ENCODE measurements at regions not wholly inside any gene's neighbourhood (a gene's known extent, or its start where the extent isn't known, plus 50 kb on each side); places are given as distances from the start of the nearest gene placed in this dataset.
A peak's percentile ranks its signal among the peaks of the same experiment; 100 is the strongest.

DNA sequence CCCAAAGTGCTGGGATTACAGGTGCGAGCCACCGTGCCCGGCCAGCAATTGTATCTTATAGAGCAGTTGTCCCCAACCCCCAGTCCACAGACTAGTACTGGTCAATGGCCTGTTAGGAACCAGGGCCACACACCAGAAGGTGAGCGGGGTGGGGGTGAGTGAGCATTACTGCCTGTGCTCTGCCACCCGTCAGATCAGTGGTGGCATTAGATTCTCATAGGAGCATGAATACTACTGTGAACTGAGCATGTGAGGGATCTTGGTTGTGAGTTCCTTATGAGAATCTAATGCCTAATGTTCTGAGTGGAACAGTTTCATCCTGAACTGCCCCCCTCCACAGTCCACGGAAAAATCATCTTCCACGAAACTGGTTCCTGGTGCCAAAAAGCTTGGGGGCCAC lies 328.0 kb upstream of the BOD1L1 start:
- in situ Hi-C loops (cut with HindIII; ENCODE audit: low pct_ligation_motif_present, low pct_unique_long_range_greater_than_20kb, low sequenced_read_pairs), result no loop called here
- no peak for DNase-seq

DNA sequence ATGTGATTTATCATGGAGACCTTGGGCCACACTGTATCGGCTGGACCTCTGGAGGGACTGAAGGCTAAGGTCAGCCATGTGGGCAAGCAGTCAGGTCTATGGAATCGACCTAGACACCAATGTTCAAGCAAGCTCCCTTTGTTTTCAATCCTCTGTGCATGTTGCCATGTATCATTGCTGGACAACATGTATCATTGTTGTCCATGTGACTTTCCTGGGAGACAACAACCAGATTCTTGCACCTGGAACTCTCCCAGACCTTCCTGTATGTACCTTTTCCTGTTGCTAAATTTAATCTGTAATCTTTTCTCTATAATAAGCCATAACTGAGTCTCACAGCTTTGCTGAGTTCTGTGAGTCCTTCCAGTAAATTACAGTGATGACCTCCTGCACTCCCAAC lies 329.4 kb upstream of the BOD1L1 start:
- in situ Hi-C loops (cut with HindIII; ENCODE audit: low pct_ligation_motif_present, low pct_unique_long_range_greater_than_20kb, low sequenced_read_pairs), result no loop called here

GRCh38 chr4:13957871-13958270 lies 330.3 kb upstream of the BOD1L1 start:
- DNase-seq, result no peak
- in situ Hi-C loops (cut with HindIII; ENCODE audit: low pct_ligation_motif_present, low pct_unique_long_range_greater_than_20kb, low sequenced_read_pairs), result no loop called here

More for the DNA sequence above, 329.4 kb upstream of the BOD1L1 start:
- no peak for DNase-seq

GRCh38 chr4:13963601-13964000 lies 336.1 kb upstream of the BOD1L1 start:
- in situ Hi-C loops (cut with HindIII; ENCODE audit: low pct_ligation_motif_present, low pct_unique_long_range_greater_than_20kb, low sequenced_read_pairs), result no loop called here
- DNase-seq, result no peak

DNA sequence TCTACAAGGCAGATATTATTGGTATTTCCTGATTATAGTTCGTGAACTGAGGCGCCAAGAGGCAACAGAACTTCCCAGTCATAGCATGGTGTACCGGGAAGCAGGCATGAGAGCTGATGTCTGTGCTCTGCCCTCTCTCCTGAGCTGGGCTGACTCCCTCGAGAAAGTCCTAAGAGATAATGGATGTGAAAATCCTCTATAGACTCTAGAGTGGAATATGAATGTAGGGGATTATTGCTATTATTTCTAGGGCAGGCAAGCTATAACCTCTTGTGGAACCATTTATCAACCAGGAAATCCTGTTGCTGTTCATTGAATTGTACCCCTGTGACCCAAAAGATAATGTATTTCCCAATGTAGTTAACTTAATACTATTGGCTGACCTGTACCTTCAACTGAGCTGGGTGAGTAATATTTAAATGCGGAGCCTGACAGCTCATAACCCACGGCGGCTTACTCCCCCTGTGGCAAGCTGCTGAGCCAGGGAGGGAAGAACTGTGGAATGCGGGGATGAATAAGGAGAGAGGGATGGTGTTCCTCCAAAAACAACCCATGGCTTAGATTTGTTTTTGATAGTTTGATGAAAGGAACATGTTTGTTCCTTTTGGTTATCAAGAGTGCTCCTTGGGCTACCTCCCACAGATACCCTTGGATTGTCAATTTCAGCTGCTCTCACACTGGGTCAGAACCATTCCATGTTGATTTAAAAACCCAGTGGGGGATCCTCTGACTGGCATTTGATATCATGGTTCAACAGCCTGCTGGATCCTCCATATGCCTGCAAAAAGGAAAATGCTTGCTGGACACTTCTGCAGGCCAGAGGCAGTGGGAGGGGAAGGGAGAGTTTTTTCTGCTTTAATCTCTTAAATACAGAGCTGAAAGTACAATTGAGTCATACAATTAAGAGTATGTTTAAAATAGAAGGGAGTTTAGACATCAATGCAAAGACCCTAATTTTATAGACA lies 339.0 kb upstream of the BOD1L1 start:
- DNase-seq, result peak; percentile 65
- in situ Hi-C loops (cut with HindIII; ENCODE audit: low pct_ligation_motif_present, low pct_unique_long_range_greater_than_20kb, low sequenced_read_pairs), result no loop called here

DNA sequence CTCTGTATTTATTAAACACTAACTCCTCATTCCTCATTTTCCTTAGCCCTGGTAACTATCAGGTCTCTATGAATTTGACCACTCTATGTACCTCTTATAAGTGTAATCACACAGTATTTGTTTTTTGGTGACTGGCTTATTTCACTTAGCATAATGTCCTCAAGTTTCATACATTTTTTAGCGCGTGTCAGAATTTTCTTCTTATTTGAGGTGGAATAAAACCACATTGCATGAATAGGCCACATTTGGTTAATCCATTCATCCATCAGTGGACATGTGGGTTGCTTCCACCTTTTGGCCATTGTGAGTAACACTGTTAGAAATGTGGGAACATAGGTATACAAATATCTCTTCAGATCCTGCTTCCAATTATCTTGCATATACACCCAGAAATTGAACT lies 341.2 kb upstream of the BOD1L1 start:
- in situ Hi-C loops (cut with HindIII; ENCODE audit: low pct_ligation_motif_present, low pct_unique_long_range_greater_than_20kb, low sequenced_read_pairs), result no loop called here
- DNase-seq, result no peak

GRCh38 chr4:13970349-13970748 lies 342.8 kb upstream of the BOD1L1 start:
- DNase-seq, result no peak
- in situ Hi-C loops (cut with HindIII; ENCODE audit: low pct_ligation_motif_present, low pct_unique_long_range_greater_than_20kb, low sequenced_read_pairs), result no loop called here

DNA sequence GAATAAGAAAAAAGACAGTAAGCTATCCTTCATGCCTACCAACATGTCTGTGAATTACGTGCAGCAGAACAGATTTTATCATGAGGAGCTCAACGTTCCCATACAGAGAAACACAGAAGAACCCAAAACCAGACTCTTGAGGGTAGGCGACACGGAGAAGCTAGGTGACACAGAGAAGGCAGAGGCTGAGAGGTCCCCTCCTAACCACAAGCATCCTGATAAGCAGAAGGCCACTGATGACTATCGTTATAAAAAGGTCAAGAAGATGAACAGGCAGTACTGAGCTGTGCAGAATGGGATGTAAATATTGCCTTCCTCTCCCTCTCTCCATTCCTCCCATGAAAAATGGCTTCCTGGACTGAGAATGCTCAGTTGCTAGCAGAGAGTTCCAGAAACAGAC lies 350.2 kb upstream of the BOD1L1 start:
- in situ Hi-C loops (cut with HindIII; ENCODE audit: low pct_ligation_motif_present, low pct_unique_long_range_greater_than_20kb, low sequenced_read_pairs), result no loop called here

DNA sequence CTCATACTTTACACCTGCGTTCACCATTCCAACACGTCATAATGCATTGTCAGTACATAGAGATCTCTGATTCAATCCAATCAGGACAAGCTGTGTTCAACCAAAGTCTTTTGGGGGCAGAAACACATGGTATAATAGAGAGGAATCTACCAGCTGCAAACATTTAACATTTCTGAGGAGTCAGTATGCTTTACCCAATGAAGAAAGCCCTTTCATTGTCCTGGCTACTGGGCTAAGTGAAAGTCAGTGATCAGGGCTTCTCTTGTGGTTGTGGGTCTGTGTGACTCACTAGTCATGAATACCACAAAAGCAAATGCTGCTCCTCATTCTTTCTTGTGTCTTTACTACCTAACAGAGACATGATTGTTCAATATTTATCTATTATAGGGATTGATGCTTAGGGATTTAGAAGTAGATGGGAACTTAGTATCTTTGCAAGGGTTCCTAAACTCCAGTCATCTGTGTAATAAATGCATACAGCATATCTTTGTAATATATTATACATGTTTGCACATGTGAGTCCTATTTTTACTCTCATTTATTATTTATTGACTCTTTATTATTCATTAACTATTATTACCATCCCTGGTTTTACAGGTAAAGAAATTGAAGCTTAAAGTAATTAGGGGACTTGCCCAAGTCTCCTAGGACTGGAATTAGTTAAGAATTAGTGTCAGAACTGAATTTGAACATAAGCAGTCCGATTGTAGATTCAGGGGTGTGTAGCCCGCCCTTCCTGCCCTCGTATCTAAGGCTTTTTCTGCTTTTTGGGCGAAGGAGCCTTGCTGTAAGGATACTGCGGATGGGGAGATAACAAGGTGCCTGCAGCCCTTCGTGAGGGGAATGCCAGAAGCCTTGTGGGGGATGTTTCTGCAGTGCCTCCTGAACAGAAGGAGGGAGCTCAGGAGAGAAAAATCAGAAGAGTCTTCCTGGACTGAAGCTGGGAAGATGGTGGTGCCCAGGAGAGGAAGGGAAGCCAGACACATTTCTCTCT lies 353.1 kb upstream of the BOD1L1 start:
- DNase-seq, result peak; percentile 80
- in situ Hi-C loops (cut with HindIII; ENCODE audit: low pct_ligation_motif_present, low pct_unique_long_range_greater_than_20kb, low sequenced_read_pairs), result no loop called here

More for the DNA sequence above, 350.2 kb upstream of the BOD1L1 start:
- no peak for DNase-seq

DNA sequence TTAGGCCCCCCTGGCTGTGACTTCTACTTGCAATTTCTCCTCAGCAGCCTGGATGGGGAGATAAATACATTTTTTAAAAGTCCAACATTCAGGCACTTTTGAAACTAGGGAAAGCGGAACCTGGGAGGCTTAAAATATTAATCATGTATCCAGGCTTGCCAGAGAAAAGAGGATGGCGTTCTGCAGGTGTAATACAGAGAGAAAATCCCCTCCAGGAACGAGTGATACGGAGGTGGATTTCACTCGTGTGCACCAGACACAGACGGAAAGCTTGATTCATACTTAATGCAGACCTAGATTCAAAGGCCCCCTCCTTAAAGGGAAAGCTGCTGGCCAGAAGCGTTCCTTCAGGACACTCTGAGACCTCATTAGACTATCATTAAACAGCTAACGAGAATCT lies 354.0 kb upstream of the BOD1L1 start:
- in situ Hi-C loops (cut with HindIII; ENCODE audit: low pct_ligation_motif_present, low pct_unique_long_range_greater_than_20kb, low sequenced_read_pairs), result no loop called here
- DNase-seq, result no peak

GRCh38 chr4:13982010-13982409 lies 354.5 kb upstream of the BOD1L1 start:
- no peak for DNase-seq
- in situ Hi-C loops (cut with HindIII; ENCODE audit: low pct_ligation_motif_present, low pct_unique_long_range_greater_than_20kb, low sequenced_read_pairs), result no loop called here

GRCh38 chr4:13983189-13983790 lies 355.8 kb upstream of the BOD1L1 start:
- DNase-seq, result no peak
- in situ Hi-C loops (cut with HindIII; ENCODE audit: low pct_ligation_motif_present, low pct_unique_long_range_greater_than_20kb, low sequenced_read_pairs), result no loop called here

- in situ Hi-C loops (cut with HindIII; ENCODE audit: low pct_ligation_motif_present, low pct_unique_long_range_greater_than_20kb, low sequenced_read_pairs), result no loop called here
- DNase-seq, result no peak
These were observed 357.7 kb upstream of the BOD1L1 start for GRCh38 chr4:13984991-13985800.

GRCh38 chr4:13985837-13986236 lies 358.3 kb upstream of the BOD1L1 start:
- in situ Hi-C loops (cut with HindIII; ENCODE audit: low pct_ligation_motif_present, low pct_unique_long_range_greater_than_20kb, low sequenced_read_pairs), result no loop called here
- no peak for DNase-seq

DNA sequence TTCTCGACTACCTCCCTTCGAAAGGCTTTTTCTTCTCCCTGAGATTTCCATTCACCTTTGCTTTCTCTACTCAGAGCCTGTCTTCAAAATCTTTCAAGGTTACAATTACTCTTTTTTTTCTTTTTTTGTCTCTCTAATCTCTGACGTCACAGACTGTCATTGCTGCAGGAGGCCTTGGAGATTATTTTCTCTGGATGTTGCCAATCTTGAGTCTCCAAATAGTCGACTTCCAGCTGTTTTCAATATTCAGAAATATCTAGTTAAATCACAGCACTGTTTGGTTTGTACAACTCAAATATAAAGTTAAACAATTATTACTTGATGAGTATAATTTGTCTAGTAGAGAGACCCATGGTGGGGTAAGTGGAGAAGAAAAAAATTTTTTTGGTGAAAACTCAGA lies 359.0 kb upstream of the BOD1L1 start:
- no peak for DNase-seq
- in situ Hi-C loops (cut with HindIII; ENCODE audit: low pct_ligation_motif_present, low pct_unique_long_range_greater_than_20kb, low sequenced_read_pairs), result no loop called here

DNA sequence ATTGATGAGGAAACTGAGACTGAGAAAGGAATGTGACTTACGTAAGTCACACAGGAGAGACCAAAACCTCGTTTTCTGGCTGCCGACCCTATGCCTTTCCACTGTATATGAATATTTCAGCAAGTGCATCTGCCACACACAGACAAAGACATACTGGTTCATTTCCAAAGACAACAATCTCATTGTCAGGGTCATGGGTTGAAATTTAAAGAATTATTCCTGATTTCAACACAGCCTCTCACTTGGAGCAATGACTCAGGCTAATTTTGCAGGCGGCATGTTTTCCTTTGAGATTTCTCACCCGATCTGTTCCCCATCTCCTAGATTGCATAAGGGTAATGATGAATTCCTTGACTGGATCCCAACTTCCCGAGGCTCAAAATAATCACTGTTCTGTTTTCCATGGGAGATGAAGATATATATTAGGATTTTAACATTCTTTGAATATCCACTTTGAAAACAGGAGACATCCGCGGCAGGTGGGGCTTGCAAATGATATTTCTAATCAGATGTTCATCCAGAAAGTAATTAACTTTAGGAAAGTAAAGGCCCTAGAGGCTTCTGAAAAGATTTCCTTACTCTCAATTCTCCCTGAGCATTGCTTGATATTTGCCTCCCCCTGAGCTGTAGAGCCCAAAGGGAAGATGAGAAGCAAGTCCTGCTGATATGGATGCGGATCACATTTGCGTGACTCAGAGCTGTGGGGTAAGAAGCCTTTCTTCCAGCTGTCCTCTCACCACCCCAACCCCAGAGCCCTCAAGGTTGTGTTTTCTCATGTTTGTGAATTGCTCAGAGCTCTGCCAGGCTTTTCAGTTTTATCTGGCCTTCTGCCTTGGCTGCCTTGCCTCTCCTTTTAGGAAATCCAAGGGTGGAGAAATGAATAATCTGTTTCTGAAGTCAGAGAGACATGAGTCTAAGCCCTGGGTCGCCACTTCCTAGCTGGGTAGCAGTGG lies 361.1 kb upstream of the BOD1L1 start:
- no peak for DNase-seq
- in situ Hi-C loops (cut with HindIII; ENCODE audit: low pct_ligation_motif_present, low pct_unique_long_range_greater_than_20kb, low sequenced_read_pairs), result no loop called here

GRCh38 chr4:13989501-13989900 lies 362.0 kb upstream of the BOD1L1 start:
- in situ Hi-C loops (cut with HindIII; ENCODE audit: low pct_ligation_motif_present, low pct_unique_long_range_greater_than_20kb, low sequenced_read_pairs), result no loop called here
- DNase-seq, result no peak

Data from ACHN (cell line).